SK-N-SH treated with all-trans-retinoic acid at 6 μM for 48 hours (cell line): ENCODE measurements at regions not wholly inside any gene's neighbourhood (a gene's known extent, or its start where the extent isn't known, plus 50 kb on each side); places are given as distances from the start of the nearest gene placed in this dataset.

Experiments used
- ATAC-seq: fragments of 200-7000 bp; cut with Tn5 transposase; 3 replicates; pipeline ENCODE4 v1.9.1; 2020; ENCODE audit warnings: mild to moderate bottlenecking, moderate library complexity
- ARNTL ChIP-seq: fragments of 450-650 bp; formaldehyde crosslinking; IDR thresholded peaks from 2 replicates; pipeline ENCODE4 v1.5.0; 2020; ENCODE audit warnings: low read depth, mild to moderate bottlenecking, moderate library complexity, borderline replicate concordance
- BACH2 ChIP-seq: fragments of 250-450 bp; sonication (Bioruptor Pico); IDR thresholded peaks from 2 replicates; pipeline ENCODE4 v1.9.0; 2021; ENCODE audit warnings: mild to moderate bottlenecking, borderline replicate concordance
- CREB5 ChIP-seq: fragments of 250-450 bp; sonication (Bioruptor Pico); IDR thresholded peaks from 2 replicates; pipeline ENCODE4 v1.5.1; 2020; ENCODE audit warnings: low read depth, mild to moderate bottlenecking, moderate library complexity
- CSDC2 ChIP-seq: fragments of 250-450 bp; sonication (Bioruptor Pico); IDR thresholded peaks from 2 replicates; pipeline ENCODE4 v1.5.0; 2020; ENCODE audit warnings: mild to moderate bottlenecking, moderate library complexity
- CSRNP3 ChIP-seq: fragments of 250-450 bp; sonication (Bioruptor Pico); IDR thresholded peaks from 2 replicates; pipeline ENCODE4 v1.5.1; 2021; ENCODE audit warnings: mild to moderate bottlenecking, moderate library complexity
- ESRRG ChIP-seq: fragments of 250-450 bp; sonication (Bioruptor Pico); IDR thresholded peaks from 2 replicates; pipeline ENCODE4 v1.6.1; 2021; ENCODE audit warnings: mild to moderate bottlenecking
- GLIS3 ChIP-seq: fragments of 250-450 bp; sonication (Bioruptor Pico); IDR thresholded peaks from 2 replicates; pipeline ENCODE4 v1.5.0; 2020; ENCODE audit warnings: mild to moderate bottlenecking, moderate library complexity
- ISL1 ChIP-seq: fragments of 250-450 bp; sonication (Bioruptor Pico); IDR thresholded peaks from 2 replicates; pipeline ENCODE4 v2.1.2; 2022; ENCODE audit warnings: mild to moderate bottlenecking, moderate library complexity
- OSR1 ChIP-seq: fragments of 250-450 bp; sonication (Bioruptor Pico); IDR thresholded peaks from 2 replicates; pipeline ENCODE4 v1.8.0; 2022; ENCODE audit warnings: moderate library complexity, mild to moderate bottlenecking, inconsistent platforms
- PATZ1 ChIP-seq: fragments of 250-450 bp; sonication (Bioruptor Pico); IDR thresholded peaks from 2 replicates; pipeline ENCODE4 v1.8.0; 2020; ENCODE audit warnings: mild to moderate bottlenecking, moderate library complexity, borderline replicate concordance
- POU6F1 ChIP-seq: fragments of 250-450 bp; sonication (Bioruptor Pico); IDR thresholded peaks from 2 replicates; pipeline ENCODE4 v1.8.0; 2021; ENCODE audit warnings: low read depth, mild to moderate bottlenecking, moderate library complexity, borderline replicate concordance
- PPARA ChIP-seq: fragments of 250-450 bp; sonication (Bioruptor Pico); IDR thresholded peaks from 2 replicates; pipeline ENCODE4 v1.5.0; 2020; ENCODE audit warnings: mild to moderate bottlenecking, borderline replicate concordance
- RARB ChIP-seq: fragments of 250-450 bp; sonication (Bioruptor Pico); IDR thresholded peaks from 2 replicates; pipeline ENCODE4 v1.8.0; 2021; ENCODE audit warnings: mild to moderate bottlenecking, moderate library complexity
- SNAI2 ChIP-seq: fragments of 250-450 bp; sonication (Bioruptor Pico); IDR thresholded peaks from 2 replicates; pipeline ENCODE4 v1.5.0; 2020; ENCODE audit warnings: mild to moderate bottlenecking, moderate library complexity
- TCF4 ChIP-seq: fragments of 250-450 bp; sonication (Bioruptor Pico); IDR thresholded peaks from 2 replicates; pipeline ENCODE4 v1.8.0; 2021; ENCODE audit warnings: mild to moderate bottlenecking, moderate library complexity, borderline replicate concordance
- TOX ChIP-seq: fragments of 250-450 bp; sonication (Bioruptor Pico); IDR thresholded peaks from 2 replicates; pipeline ENCODE4 v1.8.0; 2021; ENCODE audit warnings: mild to moderate bottlenecking, moderate library complexity, borderline replicate concordance
- TSHZ2 ChIP-seq: fragments of 250-450 bp; sonication (Bioruptor Pico); IDR thresholded peaks from 2 replicates; pipeline ENCODE4 v1.5.0; 2020; ENCODE audit warnings: mild to moderate bottlenecking, moderate library complexity
- ZC3H10 ChIP-seq: fragments of 250-450 bp; sonication (Bioruptor Pico); IDR thresholded peaks from 2 replicates; pipeline ENCODE4 v1.5.1; 2021; ENCODE audit warnings: mild to moderate bottlenecking, moderate library complexity
- ZFP3 ChIP-seq: fragments of 250-450 bp; sonication (Bioruptor Pico); IDR thresholded peaks from 2 replicates; pipeline ENCODE4 v1.5.0; 2020; ENCODE audit warnings: mild to moderate bottlenecking, moderate library complexity
- ZFP30 ChIP-seq: fragments of 450-650 bp; formaldehyde crosslinking; IDR thresholded peaks from 2 replicates; pipeline ENCODE4 v1.5.0; 2022; ENCODE audit warnings: mild to moderate bottlenecking, moderate library complexity
- ZNF565 ChIP-seq: fragments of 450-650 bp; formaldehyde crosslinking; conservative IDR thresholded peaks from 2 replicates; pipeline ENCODE4 v1.5.0; 2020; ENCODE audit warnings: low read depth, mild to moderate bottlenecking, moderate library complexity
- ZNF70 ChIP-seq: fragments of 450-650 bp; formaldehyde crosslinking; IDR thresholded peaks from 2 replicates; pipeline ENCODE4 v1.5.0; 2020; ENCODE audit warnings: mild to moderate bottlenecking, moderate library complexity
- ZNF8 ChIP-seq: fragments of 450-650 bp; formaldehyde crosslinking; IDR thresholded peaks from 2 replicates; pipeline ENCODE4 v1.5.0; 2020; ENCODE audit warnings: mild to moderate bottlenecking, moderate library complexity

GRCh38 chr2:211251016-211251415 is 694.6 kb downstream of the CPS1 start:
- TF ChIP-seq RARB (CRISPR knock-in tag) (no peak), BACH2 (CRISPR knock-in tag) (no peak), POU6F1 (no peak), ZNF565 (no peak), ARNTL (no peak), ZFP30 (CRISPR knock-in tag) (no peak), OSR1 (CRISPR knock-in tag) (no peak), ZNF8 (CRISPR knock-in tag) (no peak), TOX (CRISPR knock-in tag) (no peak)
- no peak for ATAC-seq

- ATAC-seq: no peak
- TF ChIP-seq PATZ1 (no peak), GLIS3 (no peak), POU6F1 (no peak), OSR1 (CRISPR knock-in tag) (no peak), ZNF70 (CRISPR knock-in tag) (no peak), ARNTL (no peak), ZNF565 (no peak), ZNF8 (CRISPR knock-in tag) (no peak), CSRNP3 (CRISPR knock-in tag) (no peak), ZFP30 (CRISPR knock-in tag) (no peak), CREB5 (CRISPR knock-in tag) (no peak), ESRRG (CRISPR knock-in tag) (no peak), BACH2 (CRISPR knock-in tag) (no peak), SNAI2 (CRISPR knock-in tag) (no peak), CSDC2 (CRISPR knock-in tag) (no peak), TCF4 (CRISPR knock-in tag) (no peak), TOX (CRISPR knock-in tag) (no peak), PPARA (CRISPR knock-in tag) (no peak), ZC3H10 (no peak)
- TF ChIP-seq, all 23 proteins: peak for 0
These were observed 702.4 kb downstream of the CPS1 start for GRCh38 chr2:211258646-211259335.

GRCh38 chr2:211259831-211260476 is 703.6 kb downstream of the CPS1 start:
- no peak for ATAC-seq
- no peak for TF ChIP-seq TOX (CRISPR knock-in tag)
- no peak for TF ChIP-seq ZFP3 (CRISPR knock-in tag)
- no peak for TF ChIP-seq ZNF70 (CRISPR knock-in tag)
- no peak for TF ChIP-seq TCF4 (CRISPR knock-in tag)
- no peak for TF ChIP-seq ZFP30 (CRISPR knock-in tag)
- no peak for TF ChIP-seq TSHZ2 (CRISPR knock-in tag)
- TF ChIP-seq ZC3H10: no peak
- no peak for TF ChIP-seq CSDC2 (CRISPR knock-in tag)
- no peak for TF ChIP-seq OSR1 (CRISPR knock-in tag)
- no peak for TF ChIP-seq SNAI2 (CRISPR knock-in tag)
- no peak for TF ChIP-seq BACH2 (CRISPR knock-in tag)
- no peak for TF ChIP-seq GLIS3
- no peak for TF ChIP-seq ISL1
- TF ChIP-seq CSRNP3 (CRISPR knock-in tag): no peak
